ENCODE measurements at regions not wholly inside any gene's neighbourhood (a gene's known extent, or its start where the extent isn't known, plus 50 kb on each side); places are given as distances from the start of the nearest gene placed in this dataset.

- DNase-seq (ENCODE audit: low read depth in 2 of 2): no peak
Measured at GRCh38 chr14:29278301-29279263, 512.0 kb downstream of the FOXG1 start.

- peak; percentile 13 to 20 for DNase-seq (ENCODE audit: low read depth in 2 of 2)
Measured at GRCh38 chr14:29282169-29282568, 515.6 kb downstream of the FOXG1 start.

- DNase-seq (ENCODE audit: low read depth in 2 of 2): no peak
Measured at GRCh38 chr14:29290441-29290840, 523.9 kb downstream of the FOXG1 start.

- DNase-seq (ENCODE audit: low read depth in 2 of 2): no peak
Measured at GRCh38 chr14:29299372-29299771, 532.8 kb downstream of the FOXG1 start.

- no peak for DNase-seq (ENCODE audit: low read depth in 2 of 2)
Measured at GRCh38 chr14:29301571-29301970, 535.0 kb downstream of the FOXG1 start.

GRCh38 chr14:29310210-29310609, 543.6 kb downstream of the FOXG1 start:
- DNase-seq (ENCODE audit: low read depth in 2 of 2): no peak

GRCh38 chr14:29310757-29311156, 544.2 kb downstream of the FOXG1 start:
- DNase-seq (ENCODE audit: low read depth in 2 of 2): peak; percentile 36 to 45

GRCh38 chr14:29311983-29312382, 545.4 kb downstream of the FOXG1 start:
- no peak for DNase-seq (ENCODE audit: low read depth in 2 of 2)

- DNase-seq (ENCODE audit: low read depth in 2 of 2): no peak
Measured at GRCh38 chr14:29316936-29317335, 550.3 kb downstream of the FOXG1 start.

GRCh38 chr14:29317423-29317822, 550.8 kb downstream of the FOXG1 start:
- DNase-seq (ENCODE audit: low read depth in 2 of 2): no peak

- DNase-seq (ENCODE audit: low read depth in 2 of 2): peak; percentile 12 to 14
Measured at GRCh38 chr14:29320286-29320685, 553.7 kb downstream of the FOXG1 start.

GRCh38 chr14:29321646-29322045, 555.1 kb downstream of the FOXG1 start:
- peak; percentile 4 to 9 for DNase-seq (ENCODE audit: low read depth in 2 of 2)

- DNase-seq (ENCODE audit: low read depth in 2 of 2): no peak
Measured at GRCh38 chr14:29339494-29340172, 573.0 kb downstream of the FOXG1 start.

- DNase-seq (ENCODE audit: low read depth in 2 of 2): no peak
Measured at GRCh38 chr14:29348504-29348903, 579.1 kb downstream of the PRKD1 start.

GRCh38 chr14:29350496-29350895, 577.2 kb downstream of the PRKD1 start:
- no peak for DNase-seq (ENCODE audit: low read depth in 2 of 2)

- no peak for DNase-seq (ENCODE audit: low read depth in 2 of 2)
Measured at GRCh38 chr14:29351996-29352705, 575.5 kb downstream of the PRKD1 start.

GRCh38 chr14:29352706-29353080, 575.0 kb downstream of the PRKD1 start:
- peak; percentile 16 for DNase-seq (ENCODE audit: low read depth in 2 of 2)

- no peak for DNase-seq (ENCODE audit: low read depth in 2 of 2)
Measured at GRCh38 chr14:29353513-29353912, 574.1 kb downstream of the PRKD1 start.

- DNase-seq (ENCODE audit: low read depth in 2 of 2): no peak
Measured at GRCh38 chr14:29354486-29354885, 573.2 kb downstream of the PRKD1 start.

- DNase-seq (ENCODE audit: low read depth in 2 of 2): no peak
Measured at GRCh38 chr14:29355331-29355730, 572.3 kb downstream of the PRKD1 start.

- no peak for DNase-seq (ENCODE audit: low read depth in 2 of 2)
Measured at GRCh38 chr14:29355846-29356245, 571.8 kb downstream of the PRKD1 start.

GRCh38 chr14:29360656-29361055, 567.0 kb downstream of the PRKD1 start:
- DNase-seq (ENCODE audit: low read depth in 2 of 2): no peak
